Activated naive CD4-positive, alpha-beta T cell treated with anti-CD3 and anti-CD28 coated beads, Interleukin-2, amount 10 ng/mL, durations not matched to agents 7 days and 5 days (primary cell): ENCODE measurements at regions not wholly inside any gene's neighbourhood (a gene's known extent, or its start where the extent isn't known, plus 50 kb on each side); places are given as distances from the start of the nearest gene placed in this dataset.

Experiments
- CTCF ChIA-PET: fragments of 350-600 bp; sonication (Branson Sonifier 250); formaldehyde crosslinking; loops from one replicate; lab custom pipeline; 2021; ENCODE audit warnings: antibody characterized with exemption; lab: Charles Lee
- DNase-seq: peaks from one replicate; pipeline ENCODE4 v3.0.0-alpha.2; 2020
- H3K27ac Mint-ChIP-seq: one replicate; pipeline ENCODE4 v1.8.0; 2021; ENCODE audit warnings: mild to moderate bottlenecking, moderate library complexity, mixed read lengths
- H3K27me3 Mint-ChIP-seq: one replicate; pipeline ENCODE4 v1.8.0; 2021; ENCODE audit warnings: mild to moderate bottlenecking, mixed read lengths
- H3K36me3 Mint-ChIP-seq: one replicate; pipeline ENCODE4 v1.8.0; 2021; ENCODE audit warnings: mixed read lengths
- H3K4me1 Mint-ChIP-seq: one replicate; pipeline ENCODE4 v1.8.0; 2021; ENCODE audit warnings: mixed read lengths
- H3K4me3 Mint-ChIP-seq: one replicate; pipeline ENCODE4 v1.8.0; 2021; ENCODE audit warnings: mild to moderate bottlenecking, moderate library complexity, mixed read lengths
- H3K9me3 Mint-ChIP-seq: one replicate; pipeline ENCODE4 v1.8.0; 2021; ENCODE audit warnings: mixed read lengths

GRCh38 chr5:107303171-107303968 lies 367.4 kb downstream of the EFNA5 start:
- no peak for DNase-seq
- Mint-ChIP-seq H3K9me3 (no peaks in the 10 kb centered on the region), H3K36me3 (no peaks in the 10 kb centered on the region), H3K4me3 (no peak overlapping the region), H3K27ac (no peak overlapping the region), H3K27me3 (peaks cover 5% of the 10 kb centered on the region), H3K4me1 (no peaks in the 10 kb centered on the region)
- CTCF ChIA-PET, result no interaction called here

GRCh38 chr5:107302441-107302840 lies 368.3 kb downstream of the EFNA5 start:
- Mint-ChIP-seq H3K9me3 (no peaks in the 10 kb centered on the region), H3K27ac (no peak overlapping the region), H3K27me3 (peaks cover 5% of the 10 kb centered on the region), H3K36me3 (no peaks in the 10 kb centered on the region), H3K4me1 (no peaks in the 10 kb centered on the region), H3K4me3 (no peak overlapping the region)
- no peak for DNase-seq
- CTCF ChIA-PET, result no interaction called here

GRCh38 chr5:107301999-107302398 lies 368.7 kb downstream of the EFNA5 start:
- DNase-seq, result no peak
- Mint-ChIP-seq H3K4me3 (no peak overlapping the region), H3K4me1 (no peaks in the 10 kb centered on the region), H3K27me3 (peaks cover 5% of the 10 kb centered on the region), H3K36me3 (no peaks in the 10 kb centered on the region), H3K9me3 (no peaks in the 10 kb centered on the region), H3K27ac (no peak overlapping the region)
- CTCF ChIA-PET, result no interaction called here

GRCh38 chr5:107300721-107301327 lies 369.9 kb downstream of the EFNA5 start:
- no peak for DNase-seq
- Mint-ChIP-seq H3K9me3 (no peaks in the 10 kb centered on the region), H3K4me1 (peaks cover 3% of the 10 kb centered on the region), H3K4me3 (no peak overlapping the region), H3K27me3 (peaks cover 5% of the 10 kb centered on the region), H3K36me3 (no peaks in the 10 kb centered on the region), H3K27ac (no peak overlapping the region)
- CTCF ChIA-PET, result no interaction called here

- Mint-ChIP-seq H3K4me3 (no peak overlapping the region), H3K27me3 (peaks cover 5% of the 10 kb centered on the region)
Measured at GRCh38 chr5:107296572-107296971, 374.2 kb downstream of the EFNA5 start.

GRCh38 chr5:107295914-107296313 lies 374.8 kb downstream of the EFNA5 start:
- no peak overlapping the region for H3K4me3 Mint-ChIP-seq
- H3K4me1 Mint-ChIP-seq, result peaks cover 3% of the 10 kb centered on the region
- H3K9me3 Mint-ChIP-seq, result no peaks in the 10 kb centered on the region
- H3K36me3 Mint-ChIP-seq, result no peaks in the 10 kb centered on the region
- no peak for DNase-seq
- peaks cover 5% of the 10 kb centered on the region for H3K27me3 Mint-ChIP-seq
- no peak overlapping the region for H3K27ac Mint-ChIP-seq
- CTCF ChIA-PET, result interaction anchor here (1.1 kb wide), 1 partner anchor 48 kb away, joined by 7 read pairs; no protein-coding TSS in a partner anchor

More at GRCh38 chr5:107296572-107296971, 374.2 kb downstream of the EFNA5 start:
- no peak for DNase-seq
- no peaks in the 10 kb centered on the region for H3K36me3 Mint-ChIP-seq
- no peaks in the 10 kb centered on the region for H3K9me3 Mint-ChIP-seq
- CTCF ChIA-PET, result no interaction called here
- H3K4me1 Mint-ChIP-seq, result peaks cover 3% of the 10 kb centered on the region
- no peak overlapping the region for H3K27ac Mint-ChIP-seq

- no peaks in the 10 kb centered on the region for H3K9me3 Mint-ChIP-seq
- CTCF ChIA-PET, result no interaction called here
- no peak for DNase-seq
- H3K36me3 Mint-ChIP-seq, result no peaks in the 10 kb centered on the region
- no peak overlapping the region for H3K27ac Mint-ChIP-seq
- H3K4me1 Mint-ChIP-seq, result peaks cover 3% of the 10 kb centered on the region
- no peak overlapping the region for H3K4me3 Mint-ChIP-seq
- H3K27me3 Mint-ChIP-seq, result peaks cover 5% of the 10 kb centered on the region
Measured at GRCh38 chr5:107294669-107295068, 376.1 kb downstream of the EFNA5 start.

- Mint-ChIP-seq H3K9me3 (no peaks in the 10 kb centered on the region), H3K4me1 (peaks cover 3% of the 10 kb centered on the region), H3K4me3 (no peak overlapping the region), H3K27ac (no peak overlapping the region), H3K36me3 (no peaks in the 10 kb centered on the region), H3K27me3 (peaks cover 3% of the 10 kb centered on the region)
- CTCF ChIA-PET, result interaction anchor here (1.5 kb wide), 1 partner anchor 46 kb away, joined by 4 read pairs; no protein-coding TSS in a partner anchor
- DNase-seq, result no peak
Measured at GRCh38 chr5:107294211-107294550, 376.6 kb downstream of the EFNA5 start.

GRCh38 chr5:107293541-107294210 lies 377.1 kb downstream of the EFNA5 start:
- Mint-ChIP-seq H3K9me3 (no peaks in the 10 kb centered on the region), H3K27me3 (no peaks in the 10 kb centered on the region), H3K27ac (no peak overlapping the region), H3K36me3 (no peaks in the 10 kb centered on the region), H3K4me3 (no peak overlapping the region), H3K4me1 (peaks cover 3% of the 10 kb centered on the region)
- CTCF ChIA-PET, result interaction anchor here (1.5 kb wide), 1 partner anchor 45 kb away, joined by 4 read pairs; no protein-coding TSS in a partner anchor
- no peak for DNase-seq

- no peaks in the 10 kb centered on the region for H3K36me3 Mint-ChIP-seq
- DNase-seq, result no peak
- no peak overlapping the region for H3K27ac Mint-ChIP-seq
- H3K27me3 Mint-ChIP-seq, result no peaks in the 10 kb centered on the region
- peaks cover 3% of the 10 kb centered on the region for H3K4me1 Mint-ChIP-seq
- H3K4me3 Mint-ChIP-seq, result no peak overlapping the region
- CTCF ChIA-PET, result no interaction called here
- H3K9me3 Mint-ChIP-seq, result no peaks in the 10 kb centered on the region
Measured at GRCh38 chr5:107291866-107292265, 378.9 kb downstream of the EFNA5 start.

- Mint-ChIP-seq H3K9me3 (no peaks in the 10 kb centered on the region), H3K4me1 (no peaks in the 10 kb centered on the region), H3K27ac (no peak overlapping the region), H3K4me3 (no peak overlapping the region), H3K36me3 (no peaks in the 10 kb centered on the region), H3K27me3 (no peaks in the 10 kb centered on the region)
- CTCF ChIA-PET, result no interaction called here
- DNase-seq, result no peak
Measured at GRCh38 chr5:107290780-107291398, 379.8 kb downstream of the EFNA5 start.

- H3K4me1 Mint-ChIP-seq, result no peaks in the 10 kb centered on the region
- CTCF ChIA-PET, result no interaction called here
- no peak overlapping the region for H3K27ac Mint-ChIP-seq
Measured at GRCh38 chr5:107289030-107289714, 381.6 kb downstream of the EFNA5 start.

GRCh38 chr5:107286447-107287098 lies 384.2 kb downstream of the EFNA5 start:
- no peak for DNase-seq
- H3K27ac Mint-ChIP-seq, result no peak overlapping the region
- no peaks in the 10 kb centered on the region for H3K4me1 Mint-ChIP-seq
- no peaks in the 10 kb centered on the region for H3K9me3 Mint-ChIP-seq
- H3K36me3 Mint-ChIP-seq, result no peaks in the 10 kb centered on the region
- H3K4me3 Mint-ChIP-seq, result no peak overlapping the region
- CTCF ChIA-PET, result no interaction called here
- no peaks in the 10 kb centered on the region for H3K27me3 Mint-ChIP-seq

More at GRCh38 chr5:107289030-107289714, 381.6 kb downstream of the EFNA5 start:
- Mint-ChIP-seq H3K36me3 (no peaks in the 10 kb centered on the region), H3K4me3 (no peak overlapping the region), H3K9me3 (no peaks in the 10 kb centered on the region), H3K27me3 (no peaks in the 10 kb centered on the region)
- no peak for DNase-seq
